Endothelial cell of umbilical vein (primary cell): ENCODE measurements at regions not wholly inside any gene's neighbourhood (a gene's known extent, or its start where the extent isn't known, plus 50 kb on each side); places are given as distances from the start of the nearest gene placed in this dataset.

Experiments used
- BruUV-seq: library from RNA; stranded (reverse); fragments of 400-500 nt; replicated peaks from 2 replicates; lab custom pipeline; 2021; lab: Mats Ljungman, UMichigan
- CTCF ChIA-PET: fragments of 300-600, 350-600 bp; sonication (Branson Sonifier 250); formaldehyde crosslinking; loops from one replicate; lab custom pipeline; 2021; ENCODE audit warnings: antibody characterized with exemption, inconsistent platforms; lab: Charles Lee
- POLR2A ChIA-PET: fragments of 300-600, 350-600 bp; sonication (Branson Sonifier 250); formaldehyde crosslinking; loops from one replicate; lab custom pipeline; 2021; ENCODE audit warnings: antibody characterized with exemption, inconsistent platforms; lab: Charles Lee
- DNase-seq: peaks from one replicate; pipeline ENCODE4 v3.0.0-alpha.2; 2011; ENCODE audit warnings: low read depth, low spot score
- FAIRE-seq: peaks from 2 replicates; lab custom pipeline; 2011; peaks lifted over from hg19 to GRCh38; lab: Jason Lieb, UNC
- H2AFZ ChIP-seq: 2 replicates; pipeline ENCODE4 v1.6.0; 2012; ENCODE audit warnings: low read depth, low read length, control low read depth, inconsistent platforms
- H3K27ac ChIP-seq: 2 replicates; pipeline ENCODE4 v1.5.1; 2011; ENCODE audit warnings: low read depth, mild to moderate bottlenecking, control low read depth, low read length, moderate library complexity; ENCODE audit not compliant: insufficient read depth
- H3K27me3 ChIP-seq, 2 experiments: 2 replicates each; pipeline versions ENCODE4 v1.6.0 to v1.6.1; 2011; ENCODE audit warnings: low read length in 2 of 2, mixed read lengths in 1 of 2; ENCODE audit not compliant: control insufficient read depth in 2 of 2, insufficient read depth in 2 of 2
- H3K36me3 ChIP-seq, 2 experiments: 2 replicates in 1 of 2; 3 replicates in 1 of 2; pipeline ENCODE4 v1.5.1; 2011; ENCODE audit warnings: low read length in 2 of 2, mild to moderate bottlenecking in 1 of 2, moderate library complexity in 1 of 2; ENCODE audit not compliant: control insufficient read depth in 2 of 2, insufficient read depth in 2 of 2; ENCODE audit errors: extremely low read depth in 1 of 2
- H3K4me1 ChIP-seq: 3 replicates; pipeline ENCODE4 v1.5.1; 2011; ENCODE audit warnings: mild to moderate bottlenecking, low read length; ENCODE audit not compliant: control insufficient read depth, insufficient read depth; ENCODE audit errors: extremely low read depth
- H3K4me2 ChIP-seq: 2 replicates; pipeline ENCODE4 v1.6.1; 2011; ENCODE audit warnings: low read length, control low read depth, mixed read lengths; ENCODE audit not compliant: insufficient read depth
- H3K4me3 ChIP-seq, 3 experiments: fragments of 200-600 bp in 1 of 3; sonication (generic), shearing (Covaris generic) in 1 of 3; replicated peaks in 1 of 3; 2 replicates each; pipeline ENCODE4 v1.5.1; 2011 to 2016; ENCODE audit warnings: control low read depth in 3 of 3, low read length in 3 of 3, mild to moderate bottlenecking in 2 of 3, inconsistent platforms in 1 of 3, low read depth in 1 of 3, moderate library complexity in 1 of 3; ENCODE audit not compliant: insufficient read depth in 1 of 3
- H3K79me2 ChIP-seq: 2 replicates; pipeline ENCODE4 v1.6.0; 2012; ENCODE audit warnings: low read length, inconsistent platforms; ENCODE audit not compliant: control insufficient read depth, insufficient read depth
- H3K9ac ChIP-seq: replicated peaks from 2 replicates; pipeline ENCODE3; 2011; ENCODE audit warnings: low read length, control low read depth; ENCODE audit not compliant: insufficient read depth; ENCODE audit errors: extremely low read depth
- H3K9me1 ChIP-seq: replicated peaks from 3 replicates; pipeline ENCODE4 v1.6.0; 2011; ENCODE audit warnings: mild to moderate bottlenecking, low read length; ENCODE audit not compliant: control insufficient read depth, insufficient read depth; ENCODE audit errors: extremely low read depth
- H3K9me3 ChIP-seq: replicated peaks from 2 replicates; pipeline ENCODE4 v1.5.1; 2012; ENCODE audit warnings: low read length, inconsistent platforms; ENCODE audit not compliant: control insufficient read depth, insufficient read depth
- H4K20me1 ChIP-seq: replicated peaks from 2 replicates; pipeline ENCODE3; 2011; ENCODE audit warnings: mild to moderate bottlenecking, low read length; ENCODE audit not compliant: control insufficient read depth, insufficient read depth; ENCODE audit errors: extremely low read depth
- EZH2 ChIP-seq: IDR thresholded peaks from 2 replicates; pipeline ENCODE4 v1.6.1; 2012; ENCODE audit warnings: borderline replicate concordance, low read depth, mild to moderate bottlenecking, moderate library complexity, low read length, inconsistent platforms; ENCODE audit not compliant: severe bottlenecking
- GATA2 ChIP-seq: IDR thresholded peaks from 2 replicates; pipeline ENCODE4 v1.7.0; 2011; ENCODE audit warnings: low read depth, mild to moderate bottlenecking, moderate library complexity, mixed read lengths, low read length; ENCODE audit not compliant: insufficient read length, insufficient read depth
- dilution Hi-C: fragments of 300-500 bp; cut with MboI; formaldehyde crosslinking; loops from one replicate; pipeline ENCODE4 v1.15.0; 2019; ENCODE audit warnings: low sequenced_read_pairs; ENCODE audit not compliant: extremely low pct_ligation_motif_present
- intact Hi-C: fragments of 100-400 bp; cut with micrococcal nuclease; formaldehyde crosslinking; loops from one replicate; pipeline ENCODE4 v1.10.0; 2022

GRCh38 chrX:109943092-109943739, 59.7 kb upstream of the TMEM164 start:
- no peaks in the 10 kb centered on the region for H3K9me3 ChIP-seq
- BruUV-seq = no TSS peak
- no peaks in the 10 kb centered on the region for H3K79me2 ChIP-seq
- H2AFZ ChIP-seq = no peak overlapping the region
- ChIA-PET POLR2A (no interaction called here), CTCF (interaction anchor here (1.1 kb wide), 1 partner anchor 52 kb away, joined by 5 read pairs; no protein-coding TSS in a partner anchor)
- no peak overlapping the region for H3K9ac ChIP-seq
- H3K9me1 ChIP-seq = no peaks in the 10 kb centered on the region
- no peak for DNase-seq
- no peak overlapping the region for H3K27ac ChIP-seq
- TF ChIP-seq GATA2 = no peak
- TF ChIP-seq EZH2 = no peak
- H3K4me2 ChIP-seq = no peak overlapping the region
- no peaks in the 10 kb centered on the region for H4K20me1 ChIP-seq
- H3K36me3 ChIP-seq = no peaks in the 10 kb centered on the region
- H3K27me3 ChIP-seq = no peaks in the 10 kb centered on the region
- H3K4me3 ChIP-seq = no peak overlapping the region
- dilution Hi-C loops = no loop called here
- no peak for FAIRE-seq
- intact Hi-C loops = no loop called here
- no peaks in the 10 kb centered on the region for H3K4me1 ChIP-seq

GRCh38 chrX:109943740-109944092, 59.2 kb upstream of the TMEM164 start:
- no peak overlapping the region for H3K4me3 ChIP-seq
- no peak overlapping the region for H3K9ac ChIP-seq
- H3K4me2 ChIP-seq = no peak overlapping the region
- H4K20me1 ChIP-seq = no peaks in the 10 kb centered on the region
- intact Hi-C loops = no loop called here
- CTCF ChIA-PET = interaction anchor here (1.1 kb wide), 1 partner anchor 52 kb away, joined by 5 read pairs; no protein-coding TSS in a partner anchor
- H3K27ac ChIP-seq = no peak overlapping the region
- FAIRE-seq = no peak
- no TSS peak for BruUV-seq
- no peaks in the 10 kb centered on the region for H3K4me1 ChIP-seq
- no peaks in the 10 kb centered on the region for H3K9me1 ChIP-seq
- H2AFZ ChIP-seq = no peak overlapping the region
- dilution Hi-C loops = no loop called here
- no peak for TF ChIP-seq EZH2
- POLR2A ChIA-PET = no interaction called here
- H3K36me3 ChIP-seq = no peaks in the 10 kb centered on the region
- H3K9me3 ChIP-seq = no peaks in the 10 kb centered on the region
- no peaks in the 10 kb centered on the region for H3K79me2 ChIP-seq
- no peak for DNase-seq
- H3K27me3 ChIP-seq = no peaks in the 10 kb centered on the region
